Esophagus squamous epithelium (tissue), 5 donors: ENCODE measurements at regions not wholly inside any gene's neighbourhood (a gene's known extent, or its start where the extent isn't known, plus 50 kb on each side); places are given as distances from the start of the nearest gene placed in this dataset.
"Not testable (repeated sequence)": the region's sequence is repeated elsewhere in the genome, so short reads cannot be mapped to it uniquely, and the experiment has no call there.

ENCODE experiments used
- DNase-seq: peaks from one replicate; lab custom pipeline; 2025; lab: John Stamatoyannopoulos, UW
- H3K27ac ChIP-seq, 4 donors: fragments of 200-600 bp; sonication (generic); one replicate each; pipeline ENCODE4 v1.5.1; 2016 to 2019; ENCODE audit warnings: mild to moderate bottlenecking in 1 of 4
- H3K27me3 ChIP-seq, 4 donors: fragments of 200-600 bp; sonication (generic); 1 replicate in 3 of 4; 2 replicates in 1 of 4; pipeline versions ENCODE4 v1.5.1 to v1.6.0; 2017 to 2021; ENCODE audit warnings: antibody characterized with exemption in 1 of 4
- H3K36me3 ChIP-seq, 3 donors: fragments of 200-600 bp; sonication (generic); one replicate each; pipeline ENCODE4 v1.5.1; 2016 to 2019
- H3K4me1 ChIP-seq, 3 donors: fragments of 200-600 bp; sonication (generic); one replicate each; pipeline ENCODE4 v1.5.1; 2017 to 2019
- H3K4me3 ChIP-seq, 4 donors: fragments of 200-600 bp; sonication (generic); 1 replicate in 3 of 4; 2 replicates in 1 of 4; pipeline ENCODE4 v1.5.1; 2016 to 2019; ENCODE audit warnings: mild to moderate bottlenecking in 2 of 4, moderate library complexity in 1 of 4
- H3K9me3 ChIP-seq, 3 donors: fragments of 200-600 bp; sonication (generic); one replicate each; pipeline ENCODE4 v1.5.1; 2016 to 2019
- CTCF ChIP-seq, 6 experiments: fragments of 450-650 bp in 4 of 6; fragments of 200-600 bp in 2 of 6; sonication (generic) in 2 of 6; IDR thresholded peaks; one replicate each; pipeline ENCODE4 v1.5.1; 2016 to 2019; ENCODE audit warnings: antibody characterized with exemption in 6 of 6, mild to moderate bottlenecking in 4 of 6, moderate library complexity in 4 of 6
- POLR2A ChIP-seq, 4 donors: fragments of 450-650 bp; IDR thresholded peaks; one replicate each; pipeline ENCODE4 v1.6.1; 2017; ENCODE audit warnings: antibody characterized with exemption in 4 of 4, mild to moderate bottlenecking in 4 of 4, moderate library complexity in 3 of 4
- WGBS, 2 donors: methylation state at CpG; one replicate each; pipeline ENCODE4 v1.1.5; 2018; 5-methylcytosine and 5-hydroxymethylcytosine counted together
- intact Hi-C: fragments of 100-400 bp; cut with DNase I; formaldehyde crosslinking; loops from one replicate; pipeline ENCODE4 v1.15.0; 2022
- donor health status: DM: yes; HTN: yes; CAD: no.

GRCh38 chr22:26941896-26942636 lies 284.7 kb downstream of the MIAT start:
- H3K4me1 ChIP-seq, result no peaks in the 10 kb centered on the region
- TF ChIP-seq POLR2A (IDR thresholded peaks at IDR 0.05), result no peak
- no peak for DNase-seq

GRCh38 chr22:26942637-26942957 lies 285.2 kb downstream of the MIAT start:
- H3K9me3 ChIP-seq, result no peaks in the 10 kb centered on the region
- no peak for DNase-seq
- no peak overlapping the region for H3K4me3 ChIP-seq
- H3K27ac ChIP-seq, result no peak overlapping the region
- H3K27me3 ChIP-seq, result peaks cover 0 to 4% (median 0%) of the 10 kb centered on the region in 4 donors
- no peaks in the 10 kb centered on the region for H3K36me3 ChIP-seq
- no peaks in the 10 kb centered on the region for H3K4me1 ChIP-seq
- TF ChIP-seq POLR2A (IDR thresholded peaks at IDR 0.05), result no peak
- TF ChIP-seq CTCF (IDR thresholded peaks at IDR 0.05), result no peak
- 31 to 53% methylated on average over 1 to 4 of the region's 4 CpGs for WGBS, 2 donors
- intact Hi-C loops, result no loop called here

More at GRCh38 chr22:26941896-26942636, 284.7 kb downstream of the MIAT start:
- 65 to 67% methylated on average over 11 to 13 of the region's 14 CpGs for WGBS, 2 donors
- Histone ChIP-seq H3K36me3 (no peaks in the 10 kb centered on the region), H3K27me3 (peaks cover 0 to 4% (median 0%) of the 10 kb centered on the region in 4 donors), H3K27ac (no peak overlapping the region), H3K9me3 (no peaks in the 10 kb centered on the region), H3K4me3 (no peak overlapping the region)
- intact Hi-C loops, result no loop called here

- Histone ChIP-seq H3K9me3 (no peaks in the 10 kb centered on the region), H3K4me1 (no peaks in the 10 kb centered on the region), H3K27ac (no peak overlapping the region), H3K36me3 (no peaks in the 10 kb centered on the region), H3K27me3 (no peaks in the 10 kb centered on the region), H3K4me3 (no peak overlapping the region)
- 70 to 72% methylated on average over 1 of the region's 1 CpG for WGBS, 2 donors
- no peak for DNase-seq
- intact Hi-C loops, result no loop called here
- TF ChIP-seq POLR2A (IDR thresholded peaks at IDR 0.05), result no peak
- TF ChIP-seq CTCF (IDR thresholded peaks at IDR 0.05), result no peak
Observed at GRCh38 chr22:26945565-26945964, 288.2 kb downstream of the MIAT start.

- Histone ChIP-seq H3K36me3 (no peaks in the 10 kb centered on the region), H3K4me1 (no peaks in the 10 kb centered on the region), H3K4me3 (no peak overlapping the region), H3K9me3 (no peaks in the 10 kb centered on the region), H3K27me3 (peaks cover 0 to 25% (median 0%) of the 10 kb centered on the region in 4 donors), H3K27ac (no peak overlapping the region)
- TF ChIP-seq CTCF (IDR thresholded peaks at IDR 0.05), result no peak
- no peak for TF ChIP-seq POLR2A (IDR thresholded peaks at IDR 0.05)
- 52 to 56% methylated on average over 3 of the region's 3 CpGs for WGBS, 2 donors
- no peak for DNase-seq
- intact Hi-C loops, result no loop called here
Observed at GRCh38 chr22:26949193-26949592, 291.8 kb downstream of the MIAT start.

- DNase-seq, H3K4me1 ChIP-seq, H3K9me3 ChIP-seq, intact Hi-C loops, H3K27ac ChIP-seq, H3K36me3 ChIP-seq, H3K4me3 ChIP-seq: not testable (repeated sequence)
- peaks cover 0 to 41% (median 0%) of the 10 kb centered on the region in 4 donors for H3K27me3 ChIP-seq
- WGBS, 2 donors, result 88 to 100% methylated on average over 3 of the region's 3 CpGs
Observed at GRCh38 chr22:26951139-26951538, 293.8 kb downstream of the MIAT start.

GRCh38 chr22:26952004-26952403 lies 294.6 kb downstream of the MIAT start:
- no peak overlapping the region for H3K4me3 ChIP-seq
- H3K4me1 ChIP-seq, result no peaks in the 10 kb centered on the region
- 25 to 34% methylated on average over 4 of the region's 4 CpGs for WGBS, 2 donors
- DNase-seq, result no peak
- H3K36me3 ChIP-seq, result no peaks in the 10 kb centered on the region
- intact Hi-C loops, result no loop called here
- H3K27me3 ChIP-seq, result peaks cover 0 to 49% (median 0%) of the 10 kb centered on the region in 4 donors
- H3K9me3 ChIP-seq, result no peaks in the 10 kb centered on the region
- no peak overlapping the region for H3K27ac ChIP-seq
- TF ChIP-seq CTCF (IDR thresholded peaks at IDR 0.05), result no peak
- TF ChIP-seq POLR2A (IDR thresholded peaks at IDR 0.05), result no peak
